ENCODE measurements at regions not wholly inside any gene's neighbourhood (a gene's known extent, or its start where the extent isn't known, plus 50 kb on each side); places are given as distances from the start of the nearest gene placed in this dataset.
"Not testable (repeated sequence)": the region's sequence is repeated elsewhere in the genome, so short reads cannot be mapped to it uniquely, and the experiment has no call there.

DNA sequence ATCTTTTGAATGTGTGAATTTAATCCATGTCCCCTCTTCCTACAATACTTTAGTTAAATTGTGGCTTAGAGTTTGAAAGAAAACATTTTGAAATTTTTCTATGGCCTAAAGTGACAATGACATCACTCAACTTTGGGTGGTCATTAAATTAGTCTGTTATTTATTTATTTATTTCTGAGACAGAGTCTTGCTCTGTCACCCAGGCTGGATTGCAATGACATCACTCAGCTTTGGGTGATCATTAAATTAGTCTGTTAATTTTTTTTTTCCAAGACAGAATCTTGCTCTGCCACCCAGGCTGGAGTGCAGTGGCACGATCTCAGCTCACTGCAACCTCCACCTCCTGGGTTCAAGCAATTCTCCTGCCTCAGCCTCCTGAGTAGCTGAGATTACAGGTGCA, 322.5 kb downstream of the SOX2 start:
- H4K12ac ChIP-seq (ENCODE audit: low read depth, low read length); H3K23ac ChIP-seq (ENCODE audit: low read length); H2AFZ ChIP-seq (ENCODE audit: insufficient read depth, low read length, poor library complexity); H3K9ac ChIP-seq (ENCODE audit: low read length); H3K4me3 ChIP-seq (ENCODE audit: low read depth, low read length); H3K36me3 ChIP-seq (ENCODE audit: control insufficient read depth in 1 of 2, insufficient read depth in 2 of 2, low read length in 2 of 2); H2BK5ac ChIP-seq (ENCODE audit: low read depth, low read length, poor library complexity); H3K9me3 ChIP-seq (ENCODE audit: insufficient read depth, low read depth, low read length); DNase-seq; H3K4me2 ChIP-seq (ENCODE audit: low read length); H2BK120ac ChIP-seq (ENCODE audit: insufficient read depth, low read length, poor library complexity); H3K27ac ChIP-seq (ENCODE audit: low read depth, low read length); H3K27me3 ChIP-seq (ENCODE audit: insufficient read depth, low read length); H2AK5ac ChIP-seq (ENCODE audit: low read length); H3K79me2 ChIP-seq (ENCODE audit: control insufficient read depth, insufficient read depth, low read length, poor library complexity); H4K8ac ChIP-seq (ENCODE audit: low read depth, low read length); H3K4ac ChIP-seq (ENCODE audit: low read depth, low read length); H3K14ac ChIP-seq (ENCODE audit: low read length); H3K4me1 ChIP-seq (ENCODE audit: control insufficient read depth in 1 of 2, insufficient read depth in 2 of 2, low read length in 2 of 2); H3K18ac ChIP-seq (ENCODE audit: low read length); H2BK12ac ChIP-seq (ENCODE audit: low read length); H3K79me1 ChIP-seq (ENCODE audit: low read length); H4K91ac ChIP-seq (ENCODE audit: low read depth, low read length): not testable (repeated sequence)
- no CpG with 5 or more reads among the region's 1 CpG for WGBS (ENCODE audit: extremely low coverage, insufficient coverage, insufficient read length)

DNA sequence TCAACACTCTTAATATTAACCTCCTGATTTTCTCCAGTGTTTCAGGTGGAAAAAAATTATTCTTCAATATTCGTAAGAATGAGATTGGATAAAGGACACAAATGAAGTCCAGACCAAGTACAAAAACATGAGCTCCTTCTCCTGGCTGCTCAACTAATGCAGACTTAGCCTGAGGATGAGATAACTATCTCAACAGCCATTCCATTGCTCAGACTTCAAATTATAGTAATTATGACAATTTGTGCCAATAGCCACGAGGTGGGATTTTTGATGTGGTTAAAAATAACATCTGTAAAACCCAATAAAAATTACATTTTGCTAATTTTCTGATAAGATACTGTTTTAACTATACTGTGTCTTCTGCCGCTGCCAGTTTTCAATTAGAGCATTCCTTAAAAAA, 323.6 kb downstream of the SOX2 start:
- Histone ChIP-seq H3K9me3 (ENCODE audit: insufficient read depth, low read depth, low read length) (no peaks in the 10 kb centered on the region), H2BK5ac (ENCODE audit: low read depth, low read length, poor library complexity) (no peak overlapping the region), H3K27me3 (ENCODE audit: insufficient read depth, low read length) (no peaks in the 10 kb centered on the region), H2AK5ac (ENCODE audit: low read length) (no peak overlapping the region), H2AFZ (ENCODE audit: insufficient read depth, low read length, poor library complexity) (no peak overlapping the region), H3K9ac (ENCODE audit: low read length) (no peak overlapping the region), H3K27ac (ENCODE audit: low read depth, low read length) (no peak overlapping the region), H2BK12ac (ENCODE audit: low read length) (no peak overlapping the region), H3K18ac (ENCODE audit: low read length) (no peak overlapping the region), H3K23ac (ENCODE audit: low read length) (no peak overlapping the region), H4K8ac (ENCODE audit: low read depth, low read length) (no peak overlapping the region), H4K12ac (ENCODE audit: low read depth, low read length) (no peak overlapping the region), H3K79me1 (ENCODE audit: low read length) (no peaks in the 10 kb centered on the region), H3K4me1 (ENCODE audit: control insufficient read depth in 1 of 2, insufficient read depth in 2 of 2, low read length in 2 of 2) (no peaks in the 10 kb centered on the region), H3K14ac (ENCODE audit: low read length) (no peak overlapping the region), H3K4ac (ENCODE audit: low read depth, low read length) (no peak overlapping the region), H4K91ac (ENCODE audit: low read depth, low read length) (no peak overlapping the region), H3K36me3 (ENCODE audit: control insufficient read depth in 1 of 2, insufficient read depth in 2 of 2, low read length in 2 of 2) (no peaks in the 10 kb centered on the region), H3K4me3 (ENCODE audit: low read depth, low read length) (no peak overlapping the region), H3K79me2 (ENCODE audit: control insufficient read depth, insufficient read depth, low read length, poor library complexity) (no peaks in the 10 kb centered on the region), H2BK120ac (ENCODE audit: insufficient read depth, low read length, poor library complexity) (no peak overlapping the region), H3K4me2 (ENCODE audit: low read length) (no peak overlapping the region)
- no CpG with 5 or more reads among the region's 3 CpGs for WGBS (ENCODE audit: extremely low coverage, insufficient coverage, insufficient read length)
- peak in 1 of 2 donors; percentile 15 for DNase-seq

DNA sequence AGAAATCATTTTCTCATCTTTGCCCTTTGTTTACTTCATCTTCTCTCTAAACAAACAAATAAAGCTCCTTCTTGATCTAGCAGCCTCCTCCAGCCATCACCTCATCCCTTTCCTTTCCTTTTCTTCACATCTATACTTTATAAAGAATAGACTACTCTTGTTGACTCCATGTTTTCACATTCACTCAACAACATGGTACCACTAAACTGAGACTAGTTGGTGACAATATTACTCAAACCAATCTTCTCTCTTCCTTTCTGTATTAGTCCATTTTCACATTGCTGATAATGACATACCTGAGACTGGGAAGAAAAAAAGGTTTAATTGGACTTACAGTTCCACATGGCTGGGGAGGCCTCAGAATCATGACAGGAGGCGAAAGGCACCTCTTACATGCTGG, 324.7 kb downstream of the SOX2 start:
- H4K91ac ChIP-seq (ENCODE audit: low read depth, low read length) = no peak overlapping the region
- H3K9me3 ChIP-seq (ENCODE audit: insufficient read depth, low read depth, low read length) = no peaks in the 10 kb centered on the region
- no peak overlapping the region for H3K4me3 ChIP-seq (ENCODE audit: low read depth, low read length)
- H2AK5ac ChIP-seq (ENCODE audit: low read length) = no peak overlapping the region
- no peak overlapping the region for H2BK5ac ChIP-seq (ENCODE audit: low read depth, low read length, poor library complexity)
- WGBS (ENCODE audit: extremely low coverage, insufficient coverage, insufficient read length) = no CpG with 5 or more reads among the region's 1 CpG
- no peak overlapping the region for H3K14ac ChIP-seq (ENCODE audit: low read length)
- H3K27ac ChIP-seq (ENCODE audit: low read depth, low read length) = no peak overlapping the region
- H3K79me2 ChIP-seq (ENCODE audit: control insufficient read depth, insufficient read depth, low read length, poor library complexity) = no peaks in the 10 kb centered on the region
- no peak overlapping the region for H3K9ac ChIP-seq (ENCODE audit: low read length)
- H3K36me3 ChIP-seq (ENCODE audit: control insufficient read depth in 1 of 2, insufficient read depth in 2 of 2, low read length in 2 of 2) = no peaks in the 10 kb centered on the region
- no peaks in the 10 kb centered on the region for H3K79me1 ChIP-seq (ENCODE audit: low read length)
- no peak overlapping the region for H3K23ac ChIP-seq (ENCODE audit: low read length)
- no peak overlapping the region for H2AFZ ChIP-seq (ENCODE audit: insufficient read depth, low read length, poor library complexity)
- H4K12ac ChIP-seq (ENCODE audit: low read depth, low read length) = no peak overlapping the region
- H3K4ac ChIP-seq (ENCODE audit: low read depth, low read length) = no peak overlapping the region
- H3K4me1 ChIP-seq (ENCODE audit: control insufficient read depth in 1 of 2, insufficient read depth in 2 of 2, low read length in 2 of 2) = no peaks in the 10 kb centered on the region
- no peak overlapping the region for H3K4me2 ChIP-seq (ENCODE audit: low read length)
- H4K8ac ChIP-seq (ENCODE audit: low read depth, low read length) = no peak overlapping the region
- no peak for DNase-seq
- H3K27me3 ChIP-seq (ENCODE audit: insufficient read depth, low read length) = no peaks in the 10 kb centered on the region
- no peak overlapping the region for H2BK12ac ChIP-seq (ENCODE audit: low read length)
- no peak overlapping the region for H2BK120ac ChIP-seq (ENCODE audit: insufficient read depth, low read length, poor library complexity)
- H3K18ac ChIP-seq (ENCODE audit: low read length) = no peak overlapping the region

DNA sequence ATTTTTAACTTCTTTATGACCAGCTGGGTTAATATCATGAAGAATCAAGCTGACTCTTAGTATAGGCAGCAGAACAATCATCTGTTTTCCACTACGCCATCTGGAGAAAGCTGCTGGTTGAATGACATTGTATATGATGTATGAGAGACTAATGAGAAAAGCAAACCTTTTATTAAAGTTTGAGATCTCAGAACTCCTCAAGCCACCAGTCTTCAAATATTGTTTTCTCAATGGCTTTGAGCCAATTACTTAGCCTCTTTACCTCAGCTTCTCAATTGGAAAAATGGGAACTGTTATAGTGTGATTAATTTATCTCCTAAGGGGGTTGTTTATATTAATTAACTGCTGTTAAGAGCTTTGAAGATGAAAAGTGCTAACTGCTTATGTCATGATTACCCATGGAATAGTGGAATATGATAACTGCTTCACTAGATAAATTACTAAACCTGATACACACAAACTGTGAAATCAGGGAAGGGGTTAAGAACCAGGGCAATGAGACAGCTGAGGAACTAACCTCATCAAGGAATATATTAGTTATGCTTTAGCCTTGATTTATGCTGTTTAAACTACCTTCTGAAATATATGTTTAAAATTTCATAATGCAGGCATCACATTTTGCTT, 330.1 kb downstream of the SOX2 start:
- Histone ChIP-seq H3K4me1 (ENCODE audit: control insufficient read depth in 1 of 2, insufficient read depth in 2 of 2, low read length in 2 of 2) (no peaks in the 10 kb centered on the region), H3K4me2 (ENCODE audit: low read length) (no peak overlapping the region), H2BK5ac (ENCODE audit: low read depth, low read length, poor library complexity) (no peak overlapping the region), H3K23ac (ENCODE audit: low read length) (no peak overlapping the region), H3K9me3 (ENCODE audit: insufficient read depth, low read depth, low read length) (no peaks in the 10 kb centered on the region), H4K8ac (ENCODE audit: low read depth, low read length) (no peak overlapping the region), H3K79me2 (ENCODE audit: control insufficient read depth, insufficient read depth, low read length, poor library complexity) (no peaks in the 10 kb centered on the region), H3K14ac (ENCODE audit: low read length) (no peak overlapping the region), H3K4ac (ENCODE audit: low read depth, low read length) (no peak overlapping the region), H3K36me3 (ENCODE audit: control insufficient read depth in 1 of 2, insufficient read depth in 2 of 2, low read length in 2 of 2) (no peaks in the 10 kb centered on the region), H4K91ac (ENCODE audit: low read depth, low read length) (no peak overlapping the region), H3K79me1 (ENCODE audit: low read length) (no peaks in the 10 kb centered on the region), H3K9ac (ENCODE audit: low read length) (no peak overlapping the region), H3K27me3 (ENCODE audit: insufficient read depth, low read length) (no peaks in the 10 kb centered on the region), H3K27ac (ENCODE audit: low read depth, low read length) (no peak overlapping the region), H2BK12ac (ENCODE audit: low read length) (no peak overlapping the region), H2BK120ac (ENCODE audit: insufficient read depth, low read length, poor library complexity) (no peak overlapping the region), H2AFZ (ENCODE audit: insufficient read depth, low read length, poor library complexity) (no peak overlapping the region), H4K12ac (ENCODE audit: low read depth, low read length) (no peak overlapping the region), H2AK5ac (ENCODE audit: low read length) (no peak overlapping the region), H3K18ac (ENCODE audit: low read length) (no peak overlapping the region), H3K4me3 (ENCODE audit: low read depth, low read length) (no peak overlapping the region)
- no CpG with 5 or more reads among the region's 1 CpG for WGBS (ENCODE audit: extremely low coverage, insufficient coverage, insufficient read length)
- DNase-seq = no peak
